Panc1 (cell line): ENCODE measurements at regions not wholly inside any gene's neighbourhood (a gene's known extent, or its start where the extent isn't known, plus 50 kb on each side); places are given as distances from the start of the nearest gene placed in this dataset.

Experiments
- ATAC-seq: fragments of 200-7000 bp; cut with Tn5 transposase; 2 replicates; pipeline ENCODE4 v1.9.1; 2020; ENCODE audit warnings: mild to moderate bottlenecking, moderate library complexity
- BruUV-seq: library from RNA; stranded (reverse); fragments of 400-500 nt; replicated peaks from 2 replicates; lab custom pipeline; 2021; lab: Mats Ljungman, UMichigan
- CTCF ChIA-PET: fragments of 300-600 bp; sonication (Branson Sonifier 250); formaldehyde crosslinking; loops from one replicate; lab custom pipeline; 2022; ENCODE audit warnings: antibody characterized with exemption; lab: Charles Lee
- POLR2A ChIA-PET: fragments of 300-600 bp; sonication (Branson Sonifier 250); formaldehyde crosslinking; loops from one replicate; lab custom pipeline; 2022; ENCODE audit warnings: antibody characterized with exemption; lab: Charles Lee
- DNase-seq: peaks from one replicate; pipeline ENCODE4 v3.0.0-alpha.2; 2010; ENCODE audit warnings: low read depth, low spot score
- H3K27ac ChIP-seq: 2 replicates; pipeline ENCODE4 v1.5.1; 2011; ENCODE audit warnings: mild to moderate bottlenecking, low read length, inconsistent platforms
- H3K27me3 ChIP-seq: fragments of 200-500 bp; sonication (Bioruptor generic); 2 replicates; pipeline ENCODE4 v1.6.0; 2014; ENCODE audit warnings: low read length, inconsistent platforms; ENCODE audit not compliant: control insufficient read depth, insufficient read depth
- H3K36me3 ChIP-seq: fragments of 200-500 bp; sonication (Bioruptor generic); 2 replicates; pipeline ENCODE4 v1.5.1; 2014; ENCODE audit warnings: inconsistent platforms, mild to moderate bottlenecking, low read length, moderate library complexity; ENCODE audit not compliant: control insufficient read depth, insufficient read depth
- H3K4me1 ChIP-seq: 2 replicates; pipeline ENCODE4 v1.5.1; 2011; ENCODE audit warnings: inconsistent platforms, mild to moderate bottlenecking, low read length, moderate library complexity; ENCODE audit not compliant: control insufficient read depth, insufficient read depth
- H3K4me3 ChIP-seq, 2 experiments: 2 replicates each; pipeline ENCODE4 v1.5.1; 2011 to 2012; ENCODE audit warnings: low read depth in 2 of 2, low read length in 2 of 2, mild to moderate bottlenecking in 2 of 2, inconsistent platforms in 1 of 2, moderate library complexity in 1 of 2
- H3K9me3 ChIP-seq: fragments of 200-500 bp; sonication (Bioruptor generic); 2 replicates; pipeline ENCODE4 v1.5.1; 2014; ENCODE audit warnings: low read depth, mild to moderate bottlenecking, inconsistent platforms, low read length, moderate library complexity; ENCODE audit not compliant: control insufficient read depth, insufficient read depth
- CTCF ChIP-seq: fragments of 450-650 bp; IDR thresholded peaks from 2 replicates; pipeline ENCODE4 v1.5.1; 2017; ENCODE audit warnings: mild to moderate bottlenecking
- POLR2AphosphoS5 ChIP-seq: IDR thresholded peaks from 2 replicates; pipeline ENCODE4 v1.6.1; 2012; ENCODE audit warnings: mild to moderate bottlenecking, low read depth, low read length, moderate library complexity
- REST ChIP-seq, 2 experiments: IDR thresholded peaks; 2 replicates each; pipeline ENCODE4 v1.6.1; 2011 to 2012; ENCODE audit warnings: low read depth in 2 of 2, control low read depth in 1 of 2, low read length in 1 of 2, mild to moderate bottlenecking in 1 of 2, moderate library complexity in 1 of 2; ENCODE audit not compliant: insufficient read depth in 1 of 2
- SIN3A ChIP-seq: IDR thresholded peaks from 2 replicates; pipeline ENCODE4 v1.6.1; 2012; ENCODE audit warnings: low read depth, mild to moderate bottlenecking, low read length, moderate library complexity, borderline replicate concordance; ENCODE audit not compliant: insufficient read depth
- TCF7L2 ChIP-seq: IDR thresholded peaks from 2 replicates; pipeline ENCODE4 v1.6.1; 2011; ENCODE audit warnings: mild to moderate bottlenecking, low read depth, low read length, inconsistent platforms
- in situ Hi-C: cut with HindIII; loops from 2 replicates; pipeline ENCODE4 v1.10.0; 2016; ENCODE audit warnings: low sequenced_read_pairs, low pct_unique_long_range_greater_than_20kb
- intact Hi-C: fragments of 100-400 bp; cut with micrococcal nuclease; formaldehyde crosslinking; loops from one replicate; pipeline ENCODE4 v1.10.0; 2022; ENCODE audit not compliant: unreplicated experiment

- Histone ChIP-seq H3K36me3 (no peaks in the 10 kb centered on the region), H3K27me3 (no peaks in the 10 kb centered on the region), H3K4me1 (no peaks in the 10 kb centered on the region), H3K4me3 (no peak overlapping the region), H3K27ac (no peak overlapping the region), H3K9me3 (no peaks in the 10 kb centered on the region)
- BruUV-seq: no TSS peak
- POLR2A ChIA-PET: no interaction called here
- in situ Hi-C loops: no loop called here
- ATAC-seq (no peak), DNase-seq (no peak)
- TF ChIP-seq SIN3A: no peak
- no peak for TF ChIP-seq REST (IDR thresholded peaks at IDR 0.05; ENCODE audit: insufficient read depth in 1 of 2, low read depth in 2 of 2, low read length in 1 of 2)
- TF ChIP-seq TCF7L2: no peak
- no peak for TF ChIP-seq POLR2AphosphoS5
- TF ChIP-seq CTCF: no peak
- CTCF ChIA-PET: no interaction called here
- intact Hi-C loops: no loop called here
Measured at GRCh38 chr5:104751969-104752368, 1189.4 kb upstream of the NUDT12 start.

- no peaks in the 10 kb centered on the region for H3K4me1 ChIP-seq
- in situ Hi-C loops: no loop called here
- no peaks in the 10 kb centered on the region for H3K9me3 ChIP-seq
- CTCF ChIA-PET: no interaction called here
- POLR2A ChIA-PET: no interaction called here
- no peaks in the 10 kb centered on the region for H3K36me3 ChIP-seq
- H3K4me3 ChIP-seq: no peak overlapping the region
- no peak overlapping the region for H3K27ac ChIP-seq
- TF ChIP-seq POLR2AphosphoS5 (no peak), TCF7L2 (no peak), SIN3A (no peak), REST (IDR thresholded peaks at IDR 0.05; ENCODE audit: insufficient read depth in 1 of 2, low read depth in 2 of 2, low read length in 1 of 2) (no peak), CTCF (no peak)
- H3K27me3 ChIP-seq: no peaks in the 10 kb centered on the region
- no peak for DNase-seq
- intact Hi-C loops: no loop called here
- BruUV-seq: no TSS peak
- ATAC-seq: no peak
Measured at GRCh38 chr5:104739905-104740304, 1177.3 kb upstream of the NUDT12 start.
